Keratinocyte (primary cell): ENCODE measurements at regions not wholly inside any gene's neighbourhood (a gene's known extent, or its start where the extent isn't known, plus 50 kb on each side); places are given as distances from the start of the nearest gene placed in this dataset.

Experiments used
- DNase-seq: peaks from one replicate; pipeline ENCODE4 v3.0.0-alpha.2; 2011; ENCODE audit warnings: low read depth, missing footprints, low spot score
- FAIRE-seq: peaks from 2 replicates; lab custom pipeline; 2011; peaks lifted over from hg19 to GRCh38; lab: Jason Lieb, UNC
- H2AFZ ChIP-seq: 2 replicates; pipeline ENCODE4 v1.6.0; 2012; ENCODE audit warnings: low read length, control low read depth, inconsistent platforms; ENCODE audit not compliant: control insufficient read depth
- H3K27ac ChIP-seq: 2 replicates; pipeline ENCODE4 v1.5.1; 2011; ENCODE audit warnings: low read length; ENCODE audit not compliant: control insufficient read depth, insufficient read depth
- H3K27me3 ChIP-seq: 3 replicates; pipeline ENCODE4 v1.6.0; 2011; ENCODE audit warnings: low read length; ENCODE audit not compliant: control insufficient read depth, insufficient read depth; ENCODE audit errors: extremely low read depth
- H3K36me3 ChIP-seq, 2 experiments: 2 replicates in 1 of 2; 3 replicates in 1 of 2; pipeline ENCODE4 v1.5.1; 2011; ENCODE audit warnings: low read length in 2 of 2, mild to moderate bottlenecking in 1 of 2; ENCODE audit not compliant: control insufficient read depth in 2 of 2, insufficient read depth in 2 of 2; ENCODE audit errors: extremely low read depth in 1 of 2
- H3K4me1 ChIP-seq: 3 replicates; pipeline ENCODE4 v1.5.1; 2011; ENCODE audit warnings: low read length; ENCODE audit not compliant: control insufficient read depth, insufficient read depth; ENCODE audit errors: extremely low read depth
- H3K4me2 ChIP-seq: 3 replicates; pipeline ENCODE4 v1.6.0; 2011; ENCODE audit warnings: low read depth, low read length; ENCODE audit not compliant: control insufficient read depth, insufficient read depth; ENCODE audit errors: extremely low read depth
- H3K4me3 ChIP-seq, 3 experiments: fragments of 200-600 bp in 1 of 3; sonication (generic) in 1 of 3; 2 replicates in 2 of 3; 3 replicates in 1 of 3; pipeline ENCODE4 v1.5.1; 2011 to 2016; ENCODE audit warnings: low read length in 3 of 3, mild to moderate bottlenecking in 3 of 3, control low read depth in 2 of 3, inconsistent platforms in 1 of 3, low read depth in 1 of 3, mixed read lengths in 1 of 3, mixed run types in 1 of 3, moderate library complexity in 1 of 3; ENCODE audit not compliant: control insufficient read depth in 2 of 3, insufficient read depth in 2 of 3; ENCODE audit errors: extremely low read depth in 1 of 3
- H3K79me2 ChIP-seq: 2 replicates; pipeline ENCODE4 v1.6.0; 2012; ENCODE audit warnings: low read length; ENCODE audit not compliant: control insufficient read depth, insufficient read depth
- H3K9ac ChIP-seq: 3 replicates; pipeline ENCODE4 v1.6.0; 2011; ENCODE audit warnings: low read length; ENCODE audit not compliant: control insufficient read depth, insufficient read depth; ENCODE audit errors: extremely low read depth
- H3K9me1 ChIP-seq: 3 replicates; pipeline ENCODE4 v1.6.0; 2011; ENCODE audit warnings: low read length; ENCODE audit not compliant: control insufficient read depth, insufficient read depth; ENCODE audit errors: extremely low read depth
- H3K9me3 ChIP-seq: 2 replicates; pipeline ENCODE4 v1.5.1; 2012; ENCODE audit warnings: low read depth, low read length; ENCODE audit not compliant: control insufficient read depth
- H4K20me1 ChIP-seq: 3 replicates; pipeline ENCODE4 v1.6.0; 2011; ENCODE audit warnings: low read length; ENCODE audit not compliant: control insufficient read depth, insufficient read depth; ENCODE audit errors: extremely low read depth
- CTCF ChIP-seq, 3 experiments: IDR thresholded peaks in 1 of 3; conservative IDR thresholded peaks in 1 of 3; optimal IDR thresholded peaks in 1 of 3; 2 replicates in 2 of 3; 3 replicates in 1 of 3; pipeline versions ENCODE3 to v1.5.1; 2011; ENCODE audit warnings: low read length in 3 of 3, mild to moderate bottlenecking in 3 of 3, moderate library complexity in 2 of 3, control low read depth in 1 of 3, inconsistent platforms in 1 of 3; ENCODE audit not compliant: insufficient read depth in 2 of 3; ENCODE audit errors: extremely low read depth in 1 of 3
- EZH2 ChIP-seq: IDR thresholded peaks from one replicate; pipeline ENCODE4 v1.6.1; 2012; ENCODE audit warnings: inconsistent platforms, mild to moderate bottlenecking, low read length, moderate library complexity
- dilution Hi-C: fragments of 300-500 bp; cut with MboI; formaldehyde crosslinking; loops from one replicate; pipeline ENCODE4 v1.7.0; 2020; ENCODE audit warnings: low sequenced_read_pairs; ENCODE audit not compliant: extremely low pct_ligation_motif_present

DNA sequence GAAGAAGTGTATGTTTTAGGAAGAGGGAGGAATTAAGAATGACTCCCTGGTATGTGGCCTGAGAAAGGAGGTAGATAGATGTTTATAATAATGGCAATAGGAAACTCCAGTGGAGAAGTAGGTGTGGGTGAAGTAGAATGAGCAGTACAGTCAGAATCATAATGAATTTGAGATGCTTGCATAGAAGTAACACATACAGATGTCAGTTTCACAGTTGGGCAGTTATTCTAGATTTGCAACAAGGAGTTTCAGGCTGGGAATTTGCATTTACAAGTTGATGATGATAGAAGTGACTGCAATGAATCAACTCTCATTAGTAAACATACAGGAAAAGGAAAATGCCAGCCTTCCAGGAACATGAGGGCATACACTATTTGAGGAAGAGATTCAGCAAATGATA lies 149.0 kb downstream of the SLITRK1 start:
- Histone ChIP-seq H3K9me3 (no peaks in the 10 kb centered on the region), H3K27me3 (no peaks in the 10 kb centered on the region), H4K20me1 (no peaks in the 10 kb centered on the region), H3K4me3 (no peak overlapping the region), H3K36me3 (no peaks in the 10 kb centered on the region), H3K4me2 (no peak overlapping the region), H3K79me2 (no peaks in the 10 kb centered on the region), H2AFZ (no peak overlapping the region), H3K27ac (no peak overlapping the region), H3K9me1 (no peaks in the 10 kb centered on the region), H3K9ac (no peak overlapping the region), H3K4me1 (no peaks in the 10 kb centered on the region)
- TF ChIP-seq CTCF (optimal IDR thresholded peaks at IDR 0.05 in 1 of 3, IDR thresholded peaks at IDR 0.05 in 1 of 3, conservative IDR thresholded peaks at IDR 0.05 in 1 of 3; ENCODE audit: extremely low read depth in 1 of 3, insufficient read depth in 2 of 3, low read length in 3 of 3) (no peak), EZH2 (no peak)
- DNase-seq (no peak), FAIRE-seq (no peak)
- dilution Hi-C loops: no loop called here

- Histone ChIP-seq H3K27ac (no peak overlapping the region), H3K4me3 (no peak overlapping the region), H3K4me1 (no peaks in the 10 kb centered on the region), H3K9ac (no peak overlapping the region), H2AFZ (no peak overlapping the region), H4K20me1 (no peaks in the 10 kb centered on the region), H3K4me2 (no peak overlapping the region), H3K9me3 (no peaks in the 10 kb centered on the region), H3K36me3 (no peaks in the 10 kb centered on the region), H3K9me1 (no peaks in the 10 kb centered on the region), H3K79me2 (no peaks in the 10 kb centered on the region), H3K27me3 (no peaks in the 10 kb centered on the region)
- no peak for DNase-seq
- dilution Hi-C loops: no loop called here
- FAIRE-seq: no peak
- TF ChIP-seq CTCF (optimal IDR thresholded peaks at IDR 0.05 in 1 of 3, IDR thresholded peaks at IDR 0.05 in 1 of 3, conservative IDR thresholded peaks at IDR 0.05 in 1 of 3; ENCODE audit: extremely low read depth in 1 of 3, insufficient read depth in 2 of 3, low read length in 3 of 3) (no peak), EZH2 (no peak)
These were observed 149.5 kb downstream of the SLITRK1 start for GRCh38 chr13:83732755-83733154.
